ENCODE measurements at regions not wholly inside any gene's neighbourhood (a gene's known extent, or its start where the extent isn't known, plus 50 kb on each side); places are given as distances from the start of the nearest gene placed in this dataset.

GRCh38 chr7:96770758-96771157, 61.1 kb upstream of the SEM1 start:
- Histone ChIP-seq H3K4me3 (IDR thresholded peaks at IDR 0.05; ENCODE audit: insufficient read depth, low read depth, low read length) (no peak overlapping the region), H4K20me1 (ENCODE audit: insufficient read depth) (no peaks in the 10 kb centered on the region), H3K36me3 (ENCODE audit: insufficient read depth) (no peaks in the 10 kb centered on the region), H3K9ac (no peak overlapping the region), H3K4me1 (ENCODE audit: low read depth, poor library complexity, severe bottlenecking) (no peaks in the 10 kb centered on the region), H2AFZ (ENCODE audit: low read depth) (no peak overlapping the region), H3K4me2 (no peak overlapping the region), H3K27ac (no peak overlapping the region), H3K27me3 (ENCODE audit: insufficient read depth, low read depth) (no peaks in the 10 kb centered on the region), H3K79me2 (ENCODE audit: insufficient read depth, low read depth) (no peaks in the 10 kb centered on the region)
- TF ChIP-seq CTCF (conservative IDR thresholded peaks at IDR 0.05; ENCODE audit: low read depth, low read length): no peak

- Histone ChIP-seq H3K4me1 (ENCODE audit: low read depth, poor library complexity, severe bottlenecking) (no peaks in the 10 kb centered on the region), H4K20me1 (ENCODE audit: insufficient read depth) (no peaks in the 10 kb centered on the region), H3K27me3 (ENCODE audit: insufficient read depth, low read depth) (no peaks in the 10 kb centered on the region), H3K4me2 (no peak overlapping the region), H3K9ac (no peak overlapping the region), H3K36me3 (ENCODE audit: insufficient read depth) (no peaks in the 10 kb centered on the region), H2AFZ (ENCODE audit: low read depth) (no peak overlapping the region), H3K79me2 (ENCODE audit: insufficient read depth, low read depth) (no peaks in the 10 kb centered on the region), H3K4me3 (IDR thresholded peaks at IDR 0.05; ENCODE audit: insufficient read depth, low read depth, low read length) (no peak overlapping the region), H3K27ac (no peak overlapping the region)
- no peak for TF ChIP-seq CTCF (conservative IDR thresholded peaks at IDR 0.05; ENCODE audit: low read depth, low read length)
These were observed 62.6 kb upstream of the SEM1 start for GRCh38 chr7:96772139-96772694.

GRCh38 chr7:96773483-96773882, 63.8 kb upstream of the SEM1 start:
- H3K9ac ChIP-seq: no peak overlapping the region

GRCh38 chr7:96774358-96774757, 64.7 kb upstream of the SEM1 start:
- Histone ChIP-seq H3K4me3 (IDR thresholded peaks at IDR 0.05; ENCODE audit: insufficient read depth, low read depth, low read length) (no peak overlapping the region), H3K27ac (no peak overlapping the region)

More at GRCh38 chr7:96773483-96773882, 63.8 kb upstream of the SEM1 start:
- no peaks in the 10 kb centered on the region for H3K4me1 ChIP-seq (ENCODE audit: low read depth, poor library complexity, severe bottlenecking)
- no peak overlapping the region for H3K27ac ChIP-seq
- H3K36me3 ChIP-seq (ENCODE audit: insufficient read depth): no peaks in the 10 kb centered on the region
- H2AFZ ChIP-seq (ENCODE audit: low read depth): no peak overlapping the region
- no peaks in the 10 kb centered on the region for H3K79me2 ChIP-seq (ENCODE audit: insufficient read depth, low read depth)
- no peak overlapping the region for H3K4me3 ChIP-seq (IDR thresholded peaks at IDR 0.05; ENCODE audit: insufficient read depth, low read depth, low read length)
- H3K27me3 ChIP-seq (ENCODE audit: insufficient read depth, low read depth): no peaks in the 10 kb centered on the region
- TF ChIP-seq CTCF (conservative IDR thresholded peaks at IDR 0.05; ENCODE audit: low read depth, low read length): no peak
- H4K20me1 ChIP-seq (ENCODE audit: insufficient read depth): no peaks in the 10 kb centered on the region
- H3K4me2 ChIP-seq: no peak overlapping the region

More at GRCh38 chr7:96774358-96774757, 64.7 kb upstream of the SEM1 start:
- H3K36me3 ChIP-seq (ENCODE audit: insufficient read depth): no peaks in the 10 kb centered on the region
- H3K79me2 ChIP-seq (ENCODE audit: insufficient read depth, low read depth): no peaks in the 10 kb centered on the region
- no peak overlapping the region for H2AFZ ChIP-seq (ENCODE audit: low read depth)
- H3K4me2 ChIP-seq: no peak overlapping the region
- no peaks in the 10 kb centered on the region for H3K4me1 ChIP-seq (ENCODE audit: low read depth, poor library complexity, severe bottlenecking)
- H3K9ac ChIP-seq: no peak overlapping the region
- no peaks in the 10 kb centered on the region for H3K27me3 ChIP-seq (ENCODE audit: insufficient read depth, low read depth)
- TF ChIP-seq CTCF (conservative IDR thresholded peaks at IDR 0.05; ENCODE audit: low read depth, low read length): no peak
- no peaks in the 10 kb centered on the region for H4K20me1 ChIP-seq (ENCODE audit: insufficient read depth)
